ENCODE measurements at regions not wholly inside any gene's neighbourhood (a gene's known extent, or its start where the extent isn't known, plus 50 kb on each side); places are given as distances from the start of the nearest gene placed in this dataset.

DNA sequence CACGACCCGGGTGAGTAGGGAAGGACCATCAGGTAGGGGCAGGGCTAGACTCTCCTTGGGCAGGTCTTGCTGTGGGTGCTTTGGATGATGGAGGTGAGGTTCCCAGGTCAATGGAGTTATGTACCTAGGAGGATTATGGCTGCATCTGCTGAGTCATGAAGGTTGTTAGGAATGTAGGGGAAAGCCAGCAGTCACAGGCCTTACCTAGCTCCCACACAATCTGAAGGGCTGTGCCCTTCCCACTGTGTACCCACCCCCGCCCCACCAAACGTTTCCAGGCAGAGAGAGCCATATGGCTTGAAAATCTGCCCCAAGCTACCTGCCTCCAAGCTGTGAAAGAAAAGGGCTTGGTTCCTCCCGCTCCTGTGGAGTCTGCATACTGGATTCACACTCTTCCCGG lies 573.4 kb upstream of the DPPA4 start (continued):
- TF ChIP-seq, protein P1, sequence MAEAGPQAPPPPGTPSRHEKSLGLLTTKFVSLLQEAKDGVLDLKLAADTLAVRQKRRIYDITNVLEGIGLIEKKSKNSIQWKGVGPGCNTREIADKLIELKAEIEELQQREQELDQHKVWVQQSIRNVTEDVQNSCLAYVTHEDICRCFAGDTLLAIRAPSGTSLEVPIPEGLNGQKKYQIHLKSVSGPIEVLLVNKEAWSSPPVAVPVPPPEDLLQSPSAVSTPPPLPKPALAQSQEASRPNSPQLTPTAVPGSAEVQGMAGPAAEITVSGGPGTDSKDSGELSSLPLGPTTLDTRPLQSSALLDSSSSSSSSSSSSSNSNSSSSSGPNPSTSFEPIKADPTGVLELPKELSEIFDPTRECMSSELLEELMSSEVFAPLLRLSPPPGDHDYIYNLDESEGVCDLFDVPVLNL (CRISPR knock-in tag; IDR thresholded peaks at IDR 0.05; ENCODE audit: borderline replicate concordance, low read depth): no peak
- TF ChIP-seq ZNF396 (CRISPR knock-in tag; IDR thresholded peaks at IDR 0.05; ENCODE audit: borderline replicate concordance): no peak
- TF ChIP-seq ZNF138 (CRISPR knock-in tag; conservative IDR thresholded peaks at IDR 0.05): no peak
- TF ChIP-seq, protein P2, sequence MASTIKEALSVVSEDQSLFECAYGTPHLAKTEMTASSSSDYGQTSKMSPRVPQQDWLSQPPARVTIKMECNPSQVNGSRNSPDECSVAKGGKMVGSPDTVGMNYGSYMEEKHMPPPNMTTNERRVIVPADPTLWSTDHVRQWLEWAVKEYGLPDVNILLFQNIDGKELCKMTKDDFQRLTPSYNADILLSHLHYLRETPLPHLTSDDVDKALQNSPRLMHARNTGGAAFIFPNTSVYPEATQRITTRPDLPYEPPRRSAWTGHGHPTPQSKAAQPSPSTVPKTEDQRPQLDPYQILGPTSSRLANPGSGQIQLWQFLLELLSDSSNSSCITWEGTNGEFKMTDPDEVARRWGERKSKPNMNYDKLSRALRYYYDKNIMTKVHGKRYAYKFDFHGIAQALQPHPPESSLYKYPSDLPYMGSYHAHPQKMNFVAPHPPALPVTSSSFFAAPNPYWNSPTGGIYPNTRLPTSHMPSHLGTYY (CRISPR knock-in tag; IDR thresholded peaks at IDR 0.05): no peak
- TF ChIP-seq, protein P3, sequence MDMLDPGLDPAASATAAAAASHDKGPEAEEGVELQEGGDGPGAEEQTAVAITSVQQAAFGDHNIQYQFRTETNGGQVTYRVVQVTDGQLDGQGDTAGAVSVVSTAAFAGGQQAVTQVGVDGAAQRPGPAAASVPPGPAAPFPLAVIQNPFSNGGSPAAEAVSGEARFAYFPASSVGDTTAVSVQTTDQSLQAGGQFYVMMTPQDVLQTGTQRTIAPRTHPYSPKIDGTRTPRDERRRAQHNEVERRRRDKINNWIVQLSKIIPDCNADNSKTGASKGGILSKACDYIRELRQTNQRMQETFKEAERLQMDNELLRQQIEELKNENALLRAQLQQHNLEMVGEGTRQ (CRISPR knock-in tag; IDR thresholded peaks at IDR 0.05): no peak
- TF ChIP-seq NFE2L1 (CRISPR knock-in tag; IDR thresholded peaks at IDR 0.05): no peak
- no peak for TF ChIP-seq TCF7 (CRISPR knock-in tag; IDR thresholded peaks at IDR 0.05; ENCODE audit: low read depth)
- no peak for TF ChIP-seq CBFB (CRISPR knock-in tag; IDR thresholded peaks at IDR 0.05; ENCODE audit: low read depth)
- TF ChIP-seq, protein P4, sequence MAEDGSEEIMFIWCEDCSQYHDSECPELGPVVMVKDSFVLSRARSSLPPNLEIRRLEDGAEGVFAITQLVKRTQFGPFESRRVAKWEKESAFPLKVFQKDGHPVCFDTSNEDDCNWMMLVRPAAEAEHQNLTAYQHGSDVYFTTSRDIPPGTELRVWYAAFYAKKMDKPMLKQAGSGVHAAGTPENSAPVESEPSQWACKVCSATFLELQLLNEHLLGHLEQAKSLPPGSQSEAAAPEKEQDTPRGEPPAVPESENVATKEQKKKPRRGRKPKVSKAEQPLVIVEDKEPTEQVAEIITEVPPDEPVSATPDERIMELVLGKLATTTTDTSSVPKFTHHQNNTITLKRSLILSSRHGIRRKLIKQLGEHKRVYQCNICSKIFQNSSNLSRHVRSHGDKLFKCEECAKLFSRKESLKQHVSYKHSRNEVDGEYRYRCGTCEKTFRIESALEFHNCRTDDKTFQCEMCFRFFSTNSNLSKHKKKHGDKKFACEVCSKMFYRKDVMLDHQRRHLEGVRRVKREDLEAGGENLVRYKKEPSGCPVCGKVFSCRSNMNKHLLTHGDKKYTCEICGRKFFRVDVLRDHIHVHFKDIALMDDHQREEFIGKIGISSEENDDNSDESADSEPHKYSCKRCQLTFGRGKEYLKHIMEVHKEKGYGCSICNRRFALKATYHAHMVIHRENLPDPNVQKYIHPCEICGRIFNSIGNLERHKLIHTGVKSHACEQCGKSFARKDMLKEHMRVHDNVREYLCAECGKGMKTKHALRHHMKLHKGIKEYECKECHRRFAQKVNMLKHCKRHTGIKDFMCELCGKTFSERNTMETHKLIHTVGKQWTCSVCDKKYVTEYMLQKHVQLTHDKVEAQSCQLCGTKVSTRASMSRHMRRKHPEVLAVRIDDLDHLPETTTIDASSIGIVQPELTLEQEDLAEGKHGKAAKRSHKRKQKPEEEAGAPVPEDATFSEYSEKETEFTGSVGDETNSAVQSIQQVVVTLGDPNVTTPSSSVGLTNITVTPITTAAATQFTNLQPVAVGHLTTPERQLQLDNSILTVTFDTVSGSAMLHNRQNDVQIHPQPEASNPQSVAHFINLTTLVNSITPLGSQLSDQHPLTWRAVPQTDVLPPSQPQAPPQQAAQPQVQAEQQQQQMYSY (CRISPR knock-in tag; IDR thresholded peaks at IDR 0.05): no peak

DNA sequence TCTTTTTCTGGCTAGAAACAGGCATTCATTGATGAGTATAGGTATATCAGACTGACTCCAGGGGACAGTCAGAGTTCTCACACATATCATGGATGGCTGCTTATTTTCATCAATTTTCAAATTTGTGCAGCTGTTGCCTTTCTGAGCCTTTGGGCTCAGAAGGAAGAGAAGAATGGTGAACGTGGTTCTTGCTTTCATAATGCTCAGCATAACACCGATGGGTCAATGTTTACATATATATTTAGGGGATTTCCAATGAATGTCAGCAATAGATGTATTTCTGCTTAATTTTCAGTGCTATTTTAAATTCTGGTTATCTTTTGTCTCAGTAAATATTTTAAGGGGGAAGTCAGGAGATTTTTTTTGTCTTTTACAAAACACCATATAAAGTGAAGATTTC lies 581.4 kb upstream of the DPPA4 start:
- ChIA-PET POLR2A (no interaction called here), CTCF (no interaction called here)
- Mint-ChIP-seq H3K4me1 (peaks cover 13% of the 10 kb centered on the region), H3K27me3 (ENCODE audit: low read depth) (no peaks in the 10 kb centered on the region), H3K4me3 (no peak overlapping the region), H3K9me3 (peaks cover 25% of the 10 kb centered on the region), H3K27ac (no peak overlapping the region), H3K36me3 (peaks cover 7% of the 10 kb centered on the region; the same call in 1 of the 2 replicates)
- ATAC-seq: no peak
- DNase-seq (ENCODE audit: low spot score): no peak
- TF ChIP-seq, protein P5, sequence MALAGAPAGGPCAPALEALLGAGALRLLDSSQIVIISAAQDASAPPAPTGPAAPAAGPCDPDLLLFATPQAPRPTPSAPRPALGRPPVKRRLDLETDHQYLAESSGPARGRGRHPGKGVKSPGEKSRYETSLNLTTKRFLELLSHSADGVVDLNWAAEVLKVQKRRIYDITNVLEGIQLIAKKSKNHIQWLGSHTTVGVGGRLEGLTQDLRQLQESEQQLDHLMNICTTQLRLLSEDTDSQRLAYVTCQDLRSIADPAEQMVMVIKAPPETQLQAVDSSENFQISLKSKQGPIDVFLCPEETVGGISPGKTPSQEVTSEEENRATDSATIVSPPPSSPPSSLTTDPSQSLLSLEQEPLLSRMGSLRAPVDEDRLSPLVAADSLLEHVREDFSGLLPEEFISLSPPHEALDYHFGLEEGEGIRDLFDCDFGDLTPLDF (CRISPR knock-in tag; IDR thresholded peaks at IDR 0.05): no peak
- TF ChIP-seq, protein P6, sequence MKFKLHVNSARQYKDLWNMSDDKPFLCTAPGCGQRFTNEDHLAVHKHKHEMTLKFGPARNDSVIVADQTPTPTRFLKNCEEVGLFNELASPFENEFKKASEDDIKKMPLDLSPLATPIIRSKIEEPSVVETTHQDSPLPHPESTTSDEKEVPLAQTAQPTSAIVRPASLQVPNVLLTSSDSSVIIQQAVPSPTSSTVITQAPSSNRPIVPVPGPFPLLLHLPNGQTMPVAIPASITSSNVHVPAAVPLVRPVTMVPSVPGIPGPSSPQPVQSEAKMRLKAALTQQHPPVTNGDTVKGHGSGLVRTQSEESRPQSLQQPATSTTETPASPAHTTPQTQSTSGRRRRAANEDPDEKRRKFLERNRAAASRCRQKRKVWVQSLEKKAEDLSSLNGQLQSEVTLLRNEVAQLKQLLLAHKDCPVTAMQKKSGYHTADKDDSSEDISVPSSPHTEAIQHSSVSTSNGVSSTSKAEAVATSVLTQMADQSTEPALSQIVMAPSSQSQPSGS (CRISPR knock-in tag; IDR thresholded peaks at IDR 0.05; ENCODE audit: borderline replicate concordance, low read depth): no peak
- TF ChIP-seq, protein P7, sequence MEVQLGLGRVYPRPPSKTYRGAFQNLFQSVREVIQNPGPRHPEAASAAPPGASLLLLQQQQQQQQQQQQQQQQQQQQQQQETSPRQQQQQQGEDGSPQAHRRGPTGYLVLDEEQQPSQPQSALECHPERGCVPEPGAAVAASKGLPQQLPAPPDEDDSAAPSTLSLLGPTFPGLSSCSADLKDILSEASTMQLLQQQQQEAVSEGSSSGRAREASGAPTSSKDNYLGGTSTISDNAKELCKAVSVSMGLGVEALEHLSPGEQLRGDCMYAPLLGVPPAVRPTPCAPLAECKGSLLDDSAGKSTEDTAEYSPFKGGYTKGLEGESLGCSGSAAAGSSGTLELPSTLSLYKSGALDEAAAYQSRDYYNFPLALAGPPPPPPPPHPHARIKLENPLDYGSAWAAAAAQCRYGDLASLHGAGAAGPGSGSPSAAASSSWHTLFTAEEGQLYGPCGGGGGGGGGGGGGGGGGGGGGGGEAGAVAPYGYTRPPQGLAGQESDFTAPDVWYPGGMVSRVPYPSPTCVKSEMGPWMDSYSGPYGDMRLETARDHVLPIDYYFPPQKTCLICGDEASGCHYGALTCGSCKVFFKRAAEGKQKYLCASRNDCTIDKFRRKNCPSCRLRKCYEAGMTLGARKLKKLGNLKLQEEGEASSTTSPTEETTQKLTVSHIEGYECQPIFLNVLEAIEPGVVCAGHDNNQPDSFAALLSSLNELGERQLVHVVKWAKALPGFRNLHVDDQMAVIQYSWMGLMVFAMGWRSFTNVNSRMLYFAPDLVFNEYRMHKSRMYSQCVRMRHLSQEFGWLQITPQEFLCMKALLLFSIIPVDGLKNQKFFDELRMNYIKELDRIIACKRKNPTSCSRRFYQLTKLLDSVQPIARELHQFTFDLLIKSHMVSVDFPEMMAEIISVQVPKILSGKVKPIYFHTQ (CRISPR knock-in tag; IDR thresholded peaks at IDR 0.05): no peak
- TF ChIP-seq NR3C1 (CRISPR knock-in tag; conservative IDR thresholded peaks at IDR 0.05; ENCODE audit: low read depth): no peak
- TF ChIP-seq JAZF1 (CRISPR knock-in tag; IDR thresholded peaks at IDR 0.05): no peak
- no peak for TF ChIP-seq ZBTB21 (CRISPR knock-in tag; IDR thresholded peaks at IDR 0.05; ENCODE audit: borderline replicate concordance)
- no peak for TF ChIP-seq CBFB (CRISPR knock-in tag; IDR thresholded peaks at IDR 0.05; ENCODE audit: low read depth)
- TF ChIP-seq ESRRA (CRISPR knock-in tag; IDR thresholded peaks at IDR 0.05; ENCODE audit: borderline replicate concordance): no peak
- no peak for TF ChIP-seq OVOL2 (CRISPR knock-in tag; IDR thresholded peaks at IDR 0.05; ENCODE audit: borderline replicate concordance)
- no peak for TF ChIP-seq IRF2 (CRISPR knock-in tag; IDR thresholded peaks at IDR 0.05; ENCODE audit: borderline replicate concordance, low read depth)
- TF ChIP-seq GRHL2 (CRISPR knock-in tag; IDR thresholded peaks at IDR 0.05; ENCODE audit: insufficient replicate concordance, severe bottlenecking): no peak
- TF ChIP-seq, protein P3 (CRISPR knock-in tag; IDR thresholded peaks at IDR 0.05): no peak
- TF ChIP-seq TEAD4 (CRISPR knock-in tag; IDR thresholded peaks at IDR 0.05): no peak
- TF ChIP-seq, protein P8, sequence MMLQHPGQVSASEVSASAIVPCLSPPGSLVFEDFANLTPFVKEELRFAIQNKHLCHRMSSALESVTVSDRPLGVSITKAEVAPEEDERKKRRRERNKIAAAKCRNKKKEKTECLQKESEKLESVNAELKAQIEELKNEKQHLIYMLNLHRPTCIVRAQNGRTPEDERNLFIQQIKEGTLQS (CRISPR knock-in tag; conservative IDR thresholded peaks at IDR 0.05): no peak
- no peak for TF ChIP-seq ZNF396 (CRISPR knock-in tag; IDR thresholded peaks at IDR 0.05; ENCODE audit: borderline replicate concordance)
- no peak for TF ChIP-seq JUN (CRISPR knock-in tag; IDR thresholded peaks at IDR 0.05)
- TF ChIP-seq HMGA2 (CRISPR knock-in tag; IDR thresholded peaks at IDR 0.05): no peak

Measured in WTC11 (cell line).